Stimulated activated CD4-positive, alpha-beta T cell treated with anti-CD3 and anti-CD28 coated beads, Interleukin-15, amount 100 ng/mL, for 1 hour (primary cell): ENCODE measurements at regions not wholly inside any gene's neighbourhood (a gene's known extent, or its start where the extent isn't known, plus 50 kb on each side); places are given as distances from the start of the nearest gene placed in this dataset.
A peak's percentile ranks its signal among the peaks of the same experiment; 100 is the strongest.
"Not testable (repeated sequence)": the region's sequence is repeated elsewhere in the genome, so short reads cannot be mapped to it uniquely, and the experiment has no call there.

ENCODE experiments used
- DNase-seq, 2 donors: peaks; one replicate each; pipeline ENCODE4 v3.0.0-alpha.2; 2020; ENCODE audit warnings: low read depth in 1 of 2, low spot score in 1 of 2

GRCh38 chr17:33989361-33990148 lies 265.5 kb upstream of the CCL2 start:
- DNase-seq: no peak

GRCh38 chr17:33990943-33991706 lies 264.0 kb upstream of the CCL2 start:
- DNase-seq: no peak

DNA sequence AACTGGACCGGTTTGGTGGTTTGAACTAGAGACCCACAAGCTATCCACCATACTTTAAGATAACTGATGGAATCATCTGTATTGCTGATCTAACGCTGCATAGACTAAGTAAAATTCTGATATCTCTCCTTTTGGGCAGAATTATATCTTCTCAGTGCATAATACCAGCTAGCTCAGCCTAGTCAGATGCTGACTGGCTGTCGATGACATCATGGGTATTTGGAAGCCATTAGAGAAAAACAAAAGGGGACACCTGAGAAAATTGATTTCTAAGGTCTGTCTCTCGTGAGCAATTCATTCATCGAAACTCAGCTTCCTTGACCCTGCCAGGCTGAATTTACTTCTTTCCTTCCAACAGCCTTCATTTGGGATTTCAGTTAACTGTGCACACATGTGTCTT lies 263.0 kb upstream of the CCL2 start:
- no peak for DNase-seq

DNA sequence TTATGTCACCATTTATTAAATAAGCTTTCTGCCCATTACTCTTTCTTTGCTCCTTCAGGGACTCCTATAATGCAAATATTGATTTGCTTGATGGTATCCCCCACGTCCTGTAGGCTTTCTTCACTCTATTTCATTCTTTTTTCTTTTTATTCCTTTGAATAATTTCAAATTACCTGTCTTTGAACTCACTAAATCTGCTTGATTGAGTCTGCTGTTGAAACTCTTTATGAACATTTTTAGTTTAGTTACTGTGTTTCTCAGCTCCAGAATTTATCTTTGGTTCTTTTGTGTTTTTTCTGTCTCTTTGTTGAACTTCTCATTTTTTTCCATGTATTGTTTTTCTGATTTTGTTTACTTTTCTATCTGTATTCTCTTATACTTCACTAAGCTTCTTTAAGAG lies 254.4 kb upstream of the CCL2 start:
- no peak for DNase-seq

- no peak for DNase-seq
Observed at GRCh38 chr17:34001246-34001645, 253.8 kb upstream of the CCL2 start.

GRCh38 chr17:34006126-34006525 lies 249.0 kb upstream of the CCL2 start:
- no peak for DNase-seq

- no peak for DNase-seq
Observed at GRCh38 chr17:34008125-34008524, 247.0 kb upstream of the CCL2 start.

- no peak for DNase-seq
Observed at GRCh38 chr17:34009912-34010311, 245.2 kb upstream of the CCL2 start.

DNA sequence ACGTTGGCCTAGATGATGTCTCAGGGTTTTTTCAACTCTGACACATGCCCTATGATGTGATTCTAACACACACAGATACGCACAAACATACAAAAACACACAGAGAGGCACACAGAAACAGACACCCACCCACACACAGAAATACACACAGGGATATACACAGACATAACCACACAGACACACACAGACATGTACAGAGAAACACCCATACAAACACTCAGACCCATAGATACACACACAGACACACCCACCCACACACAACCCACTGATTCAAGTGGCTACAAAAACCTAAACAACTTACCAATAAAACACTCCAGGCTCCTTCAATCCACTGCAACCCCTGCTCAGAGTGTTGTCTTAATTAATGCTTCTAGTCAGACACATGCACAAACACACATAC lies 244.6 kb upstream of the CCL2 start:
- DNase-seq: no peak

DNA sequence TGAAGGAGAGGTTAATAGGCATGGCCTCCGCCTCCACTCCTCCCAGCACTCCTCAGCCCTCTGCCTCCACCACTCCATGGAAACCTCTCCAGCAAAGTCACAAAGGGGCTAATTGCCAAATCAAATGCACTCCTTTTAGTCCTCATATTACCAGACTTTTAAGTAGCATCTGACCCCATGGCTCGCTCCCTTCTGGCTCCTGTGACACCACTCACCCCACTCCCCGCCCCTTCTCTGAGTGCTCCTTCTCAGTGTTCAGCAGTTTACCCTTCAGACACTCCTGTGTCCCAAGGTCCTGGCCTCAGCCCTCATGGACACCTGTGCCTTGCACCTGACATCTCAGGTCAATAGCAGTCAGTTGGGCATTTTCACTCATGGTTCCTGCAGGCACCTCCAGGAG lies 243.5 kb upstream of the CCL2 start:
- no peak for DNase-seq

DNA sequence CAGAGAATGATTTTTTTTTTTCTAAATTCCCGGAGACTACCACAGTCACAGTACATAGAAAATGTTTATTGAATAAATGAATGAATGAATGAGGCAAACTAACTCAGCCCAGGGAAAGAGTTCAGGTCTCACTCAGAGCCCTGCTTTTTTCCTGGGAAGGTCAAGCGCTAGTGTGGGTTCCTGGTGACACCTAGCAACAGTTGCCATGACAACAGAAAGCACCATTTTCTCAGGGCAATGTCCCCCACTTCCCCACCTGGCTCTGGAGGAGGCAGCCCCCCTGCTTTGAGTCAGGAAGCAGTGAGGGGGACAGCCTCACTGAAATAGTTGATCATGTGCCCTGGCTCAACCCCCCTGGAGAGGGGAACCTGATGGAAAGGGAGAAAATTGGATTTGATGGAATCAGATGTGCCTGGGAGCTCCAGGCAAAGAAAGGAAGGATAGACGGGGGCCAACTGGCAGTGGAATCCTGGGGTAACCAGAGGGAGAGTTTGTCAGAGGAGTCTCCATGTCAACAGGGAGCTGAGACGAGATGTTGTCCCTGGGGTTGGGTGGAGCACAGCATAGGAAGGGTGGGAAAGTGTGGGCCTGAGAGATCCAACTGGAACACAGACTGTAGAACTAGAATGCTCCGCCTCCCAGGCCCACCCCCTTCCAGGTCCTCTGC lies 242.2 kb upstream of the CCL2 start:
- no peak for DNase-seq

- no peak for DNase-seq
Observed at GRCh38 chr17:34015253-34015652, 239.8 kb upstream of the CCL2 start.

DNA sequence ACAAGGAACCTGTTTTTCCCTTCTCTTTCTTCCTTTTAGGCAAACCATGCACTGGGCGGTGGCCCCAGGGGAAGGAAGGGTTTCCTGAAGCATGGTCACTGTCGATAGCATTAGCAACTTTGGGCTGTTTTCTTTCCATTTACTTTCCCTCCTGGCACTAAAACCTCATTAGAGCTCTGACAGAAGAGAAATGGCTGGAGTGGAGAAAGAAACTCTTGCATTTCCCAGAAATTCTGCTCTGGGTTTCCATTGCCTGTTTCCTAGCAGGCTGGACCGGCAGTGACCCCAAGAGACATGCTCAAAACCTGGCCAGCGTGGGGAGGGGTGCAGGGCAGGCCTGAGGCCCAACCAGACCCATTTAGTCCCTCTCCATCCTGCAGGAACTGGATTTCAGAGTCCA lies 230.7 kb upstream of the CCL2 start:
- no peak for DNase-seq

GRCh38 chr17:34024806-34025551 lies 230.1 kb upstream of the CCL2 start:
- DNase-seq: no peak

DNA sequence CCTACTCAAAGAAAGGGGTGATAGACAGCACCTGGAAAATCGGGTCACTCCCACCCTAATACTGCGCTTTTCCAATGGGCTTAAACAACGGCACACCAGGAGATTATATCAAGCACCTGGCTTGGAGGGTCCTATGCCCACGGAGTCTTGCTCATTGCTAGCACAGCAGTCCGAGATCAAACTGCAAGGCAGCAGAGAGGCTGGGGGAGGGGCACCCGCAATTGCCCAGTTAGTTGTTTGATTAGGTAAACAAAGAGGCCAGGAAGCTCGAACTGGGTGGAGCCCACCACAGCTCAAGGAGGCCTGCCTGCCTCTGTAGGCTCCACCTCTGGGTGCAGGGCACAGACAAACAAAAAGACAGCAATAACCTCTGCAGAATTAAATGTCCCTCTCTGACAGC lies 224.5 kb upstream of the CCL2 start:
- DNase-seq: not testable (repeated sequence)

DNA sequence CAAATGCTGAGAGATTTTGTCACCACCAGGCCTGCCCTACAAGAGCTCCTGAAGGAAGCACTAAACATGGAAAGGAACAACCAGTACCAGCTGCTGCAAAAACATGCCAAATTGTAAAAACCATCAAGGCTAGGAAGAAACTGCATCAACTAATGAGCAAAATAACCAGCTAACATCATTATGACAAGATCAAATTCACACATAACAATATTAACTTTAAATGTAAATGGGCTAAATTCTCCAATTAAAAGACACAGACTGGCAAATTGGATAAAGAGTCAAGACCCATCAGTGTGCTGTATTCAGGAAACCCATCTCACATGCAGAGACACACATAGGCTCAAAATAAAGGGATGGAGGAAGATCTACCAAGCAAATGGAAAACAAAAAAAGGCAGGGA lies 222.8 kb upstream of the CCL2 start:
- not testable (repeated sequence) for DNase-seq

DNA sequence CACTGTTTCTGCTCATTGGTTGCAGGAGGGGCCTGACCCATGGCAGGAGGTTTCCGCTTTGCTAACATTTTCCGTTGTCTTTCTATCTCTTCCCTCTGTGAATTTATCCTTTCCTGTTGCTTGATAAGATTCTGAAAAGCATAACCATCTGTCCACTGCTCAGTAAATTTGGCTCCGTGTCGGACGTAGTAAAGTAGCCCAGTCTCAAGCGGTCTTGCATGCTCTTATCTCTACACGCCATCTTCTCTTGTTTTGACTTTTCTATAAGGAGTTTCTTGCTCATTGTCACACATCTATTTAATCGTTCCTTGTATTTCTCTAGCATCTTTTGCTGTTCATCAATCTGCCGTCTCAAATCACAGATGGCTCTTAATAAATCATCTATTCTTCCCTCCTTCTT lies 216.3 kb upstream of the CCL2 start:
- DNase-seq: not testable (repeated sequence)

GRCh38 chr17:34039213-34039612 lies 215.9 kb upstream of the CCL2 start:
- DNase-seq: not testable (repeated sequence)

- peak; percentile 4 to 7 for DNase-seq
Observed at GRCh38 chr17:34039759-34040555, 215.1 kb upstream of the CCL2 start.

DNA sequence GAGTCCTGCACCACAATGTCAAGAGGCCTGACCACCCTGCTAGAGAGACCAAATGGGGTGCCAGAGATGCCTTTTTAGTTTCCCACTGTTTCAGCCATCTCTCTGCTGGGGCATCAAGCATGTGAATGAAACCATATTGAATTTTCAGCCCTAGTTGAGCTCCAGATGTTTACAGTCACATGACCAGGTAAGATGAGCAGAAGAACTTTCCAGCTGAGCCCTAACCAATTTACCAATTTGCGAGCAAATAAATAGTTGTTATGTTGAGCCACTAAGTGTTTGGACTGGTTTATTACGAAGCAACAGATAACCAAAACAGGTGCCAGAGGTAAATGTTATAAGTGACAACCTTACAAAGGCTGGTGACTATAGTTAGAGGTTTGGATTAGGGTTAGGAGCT lies 209.1 kb upstream of the CCL2 start:
- no peak for DNase-seq

DNA sequence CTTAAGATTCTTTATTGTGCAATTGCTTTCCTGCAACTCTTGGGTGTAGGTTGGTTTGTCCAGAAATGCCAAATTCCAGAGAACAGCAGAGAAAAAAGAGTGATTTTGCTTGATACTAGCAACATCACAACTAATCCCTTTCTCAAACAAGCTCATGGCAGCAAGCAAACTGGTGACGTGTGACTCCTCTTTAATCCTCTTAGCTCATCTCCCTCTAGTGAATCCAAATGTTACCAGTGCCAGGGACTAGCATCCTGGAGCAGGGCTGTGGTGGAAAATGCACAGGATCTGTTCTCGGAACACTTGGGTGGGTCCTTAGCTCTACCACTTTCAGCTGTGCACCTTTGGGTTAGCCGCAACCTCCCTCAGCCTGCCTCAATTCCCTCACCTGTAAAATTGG lies 204.0 kb upstream of the CCL2 start:
- no peak for DNase-seq
